ENCODE measurements at regions not wholly inside any gene's neighbourhood (a gene's known extent, or its start where the extent isn't known, plus 50 kb on each side); places are given as distances from the start of the nearest gene placed in this dataset.

GRCh38 chr1:22247527-22248245, 104.8 kb upstream of the WNT4 start:
- H3K9ac ChIP-seq (ENCODE audit: low read depth, low read length), result no peak overlapping the region
- peaks cover 28% of the 10 kb centered on the region for H3K27me3 ChIP-seq (ENCODE audit: insufficient read depth, low read length, poor library complexity)
- no peaks in the 10 kb centered on the region; the same call in none of the 2 replicates for H4K20me1 ChIP-seq (ENCODE audit: insufficient read depth, low read length)
- H3K4me1 ChIP-seq (ENCODE audit: insufficient read depth, low read length), result no peaks in the 10 kb centered on the region
- no peak overlapping the region for H3K4me3 ChIP-seq (ENCODE audit: low read depth in 1 of 2, low read length in 2 of 2)
- DNase-seq (no peak), ATAC-seq (ENCODE audit: insufficient read depth, low read depth) (no peak)
- no peaks in the 10 kb centered on the region for H3K9me3 ChIP-seq (ENCODE audit: insufficient read depth, low read length, severe bottlenecking)
- no peaks in the 10 kb centered on the region for H3K36me3 ChIP-seq (ENCODE audit: insufficient read depth, low read length)
- H3K79me2 ChIP-seq (ENCODE audit: insufficient read depth, low read length), result no peaks in the 10 kb centered on the region
- H2AFZ ChIP-seq (ENCODE audit: low read depth, low read length), result no peak overlapping the region
- TF ChIP-seq EZH2 (IDR thresholded peaks at IDR 0.05; ENCODE audit: borderline replicate concordance, low read depth, low read length, severe bottlenecking), result no peak
- TF ChIP-seq, protein P1, sequence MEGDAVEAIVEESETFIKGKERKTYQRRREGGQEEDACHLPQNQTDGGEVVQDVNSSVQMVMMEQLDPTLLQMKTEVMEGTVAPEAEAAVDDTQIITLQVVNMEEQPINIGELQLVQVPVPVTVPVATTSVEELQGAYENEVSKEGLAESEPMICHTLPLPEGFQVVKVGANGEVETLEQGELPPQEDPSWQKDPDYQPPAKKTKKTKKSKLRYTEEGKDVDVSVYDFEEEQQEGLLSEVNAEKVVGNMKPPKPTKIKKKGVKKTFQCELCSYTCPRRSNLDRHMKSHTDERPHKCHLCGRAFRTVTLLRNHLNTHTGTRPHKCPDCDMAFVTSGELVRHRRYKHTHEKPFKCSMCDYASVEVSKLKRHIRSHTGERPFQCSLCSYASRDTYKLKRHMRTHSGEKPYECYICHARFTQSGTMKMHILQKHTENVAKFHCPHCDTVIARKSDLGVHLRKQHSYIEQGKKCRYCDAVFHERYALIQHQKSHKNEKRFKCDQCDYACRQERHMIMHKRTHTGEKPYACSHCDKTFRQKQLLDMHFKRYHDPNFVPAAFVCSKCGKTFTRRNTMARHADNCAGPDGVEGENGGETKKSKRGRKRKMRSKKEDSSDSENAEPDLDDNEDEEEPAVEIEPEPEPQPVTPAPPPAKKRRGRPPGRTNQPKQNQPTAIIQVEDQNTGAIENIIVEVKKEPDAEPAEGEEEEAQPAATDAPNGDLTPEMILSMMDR (IDR thresholded peaks at IDR 0.05; ENCODE audit: borderline replicate concordance, extremely low read depth, low read length, poor library complexity, severe bottlenecking), result no peak
- no peak overlapping the region for H3K27ac ChIP-seq (ENCODE audit: low read length)
- H3K4me2 ChIP-seq (ENCODE audit: insufficient read depth, low read length), result no peak overlapping the region

DNA sequence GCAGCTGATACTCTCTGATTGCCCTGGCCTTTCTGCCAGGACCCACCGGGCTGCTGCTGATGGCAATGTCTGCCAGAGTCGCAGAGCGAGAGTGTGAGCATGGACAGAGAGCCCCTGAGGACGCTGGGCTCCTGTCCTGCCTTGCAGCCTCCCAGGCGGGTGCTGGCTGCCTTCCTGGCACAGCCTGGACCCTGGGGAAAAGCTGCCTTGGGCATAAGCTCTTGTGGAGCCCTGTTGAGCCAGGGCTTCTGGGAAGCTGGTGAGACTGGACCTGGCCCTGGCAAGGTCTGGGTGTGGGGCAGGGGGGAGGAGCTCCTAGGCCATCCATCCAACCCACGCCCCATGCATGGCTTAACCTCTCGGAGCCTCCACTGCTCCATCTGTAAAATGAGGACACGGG, 105.8 kb upstream of the WNT4 start:
- Histone ChIP-seq H4K20me1 (ENCODE audit: insufficient read depth, low read length) (no peaks in the 10 kb centered on the region; the same call in none of the 2 replicates), H3K4me3 (ENCODE audit: low read depth in 1 of 2, low read length in 2 of 2) (no peak overlapping the region), H3K27ac (ENCODE audit: low read length) (no peak overlapping the region), H3K9me3 (ENCODE audit: insufficient read depth, low read length, severe bottlenecking) (no peaks in the 10 kb centered on the region), H3K9ac (ENCODE audit: low read depth, low read length) (no peak overlapping the region), H3K27me3 (ENCODE audit: insufficient read depth, low read length, poor library complexity) (peaks cover 36% of the 10 kb centered on the region), H3K4me1 (ENCODE audit: insufficient read depth, low read length) (no peaks in the 10 kb centered on the region), H3K79me2 (ENCODE audit: insufficient read depth, low read length) (no peaks in the 10 kb centered on the region), H3K36me3 (ENCODE audit: insufficient read depth, low read length) (no peaks in the 10 kb centered on the region), H2AFZ (ENCODE audit: low read depth, low read length) (no peak overlapping the region), H3K4me2 (ENCODE audit: insufficient read depth, low read length) (no peak overlapping the region)
- DNase-seq, result no peak
- TF ChIP-seq, protein P1 (IDR thresholded peaks at IDR 0.05; ENCODE audit: borderline replicate concordance, extremely low read depth, low read length, poor library complexity, severe bottlenecking), result no peak
- no peak for TF ChIP-seq EZH2 (IDR thresholded peaks at IDR 0.05; ENCODE audit: borderline replicate concordance, low read depth, low read length, severe bottlenecking)
- ATAC-seq (ENCODE audit: insufficient read depth, low read depth), result no peak

DNA sequence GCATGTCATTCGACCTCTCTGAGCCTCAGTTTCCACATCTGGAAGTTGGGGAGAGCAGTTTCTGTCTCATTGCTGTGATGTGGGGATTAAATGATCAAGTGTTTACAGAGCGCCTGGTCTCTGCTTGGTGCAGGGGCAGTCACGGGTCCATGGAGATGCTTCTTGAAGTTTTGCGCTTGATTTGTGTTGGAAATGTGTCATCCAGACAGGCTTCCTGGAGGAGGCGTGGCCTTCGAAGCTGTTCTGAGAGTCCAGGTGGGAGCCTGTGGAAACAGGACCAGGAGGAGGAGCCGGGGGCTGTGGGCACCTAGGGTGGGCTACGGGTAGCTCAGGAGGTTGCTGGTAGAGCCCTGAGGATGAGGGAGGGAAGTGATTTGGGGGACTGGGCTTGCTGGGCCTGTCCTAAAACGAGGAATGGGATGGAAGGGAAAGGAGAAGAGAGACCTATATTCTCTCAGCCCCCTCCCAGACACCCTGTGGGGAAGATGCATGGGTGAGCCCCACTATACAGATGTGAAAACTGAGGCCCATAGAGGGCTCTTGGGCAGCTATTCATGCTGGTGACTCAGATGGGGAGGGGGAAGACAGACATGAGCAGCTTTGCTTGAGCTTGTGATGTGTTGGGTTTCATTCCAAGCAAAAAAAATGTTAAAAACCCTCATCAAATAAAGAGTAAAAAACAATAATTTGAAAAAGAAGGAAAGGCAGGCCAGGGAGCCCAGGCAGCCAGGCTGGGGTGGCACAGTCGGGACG, 107.2 kb upstream of the WNT4 start:
- TF ChIP-seq, protein P1 (IDR thresholded peaks at IDR 0.05; ENCODE audit: borderline replicate concordance, extremely low read depth, low read length, poor library complexity, severe bottlenecking), result no peak
- TF ChIP-seq EZH2 (IDR thresholded peaks at IDR 0.05; ENCODE audit: borderline replicate concordance, low read depth, low read length, severe bottlenecking), result no peak
- Histone ChIP-seq H3K4me1 (ENCODE audit: insufficient read depth, low read length) (no peaks in the 10 kb centered on the region), H4K20me1 (ENCODE audit: insufficient read depth, low read length) (no peaks in the 10 kb centered on the region; the same call in none of the 2 replicates), H3K79me2 (ENCODE audit: insufficient read depth, low read length) (no peaks in the 10 kb centered on the region), H2AFZ (ENCODE audit: low read depth, low read length) (no peak overlapping the region), H3K4me2 (ENCODE audit: insufficient read depth, low read length) (no peak overlapping the region), H3K9ac (ENCODE audit: low read depth, low read length) (no peak overlapping the region), H3K27ac (ENCODE audit: low read length) (no peak overlapping the region), H3K36me3 (ENCODE audit: insufficient read depth, low read length) (no peaks in the 10 kb centered on the region), H3K9me3 (ENCODE audit: insufficient read depth, low read length, severe bottlenecking) (no peaks in the 10 kb centered on the region), H3K4me3 (ENCODE audit: low read depth in 1 of 2, low read length in 2 of 2) (no peak overlapping the region), H3K27me3 (ENCODE audit: insufficient read depth, low read length, poor library complexity) (peaks cover 40% of the 10 kb centered on the region)
- ATAC-seq (ENCODE audit: insufficient read depth, low read depth) (no peak), DNase-seq (no peak)
